Posterior vena cava (tissue), 2 donors: ENCODE measurements at regions not wholly inside any gene's neighbourhood (a gene's known extent, or its start where the extent isn't known, plus 50 kb on each side); places are given as distances from the start of the nearest gene placed in this dataset.
"Not testable (repeated sequence)": the region's sequence is repeated elsewhere in the genome, so short reads cannot be mapped to it uniquely, and the experiment has no call there.

Experiments used
- DNase-seq: peaks from one replicate; pipeline ENCODE4 v3.0.0-alpha.2; 2020; ENCODE audit warnings: low spot score
- intact Hi-C, 2 donors: fragments of 100-400 bp; cut with DNase I; formaldehyde crosslinking; loops; one replicate each; pipeline versions ENCODE4 v1.14.1 to v1.14.2; 2022 to 2023
- donor health status: DM: yes; HTN: yes; CAD: no.
- donor health status: DM: yes; HTN: yes; CAD: no.

DNA sequence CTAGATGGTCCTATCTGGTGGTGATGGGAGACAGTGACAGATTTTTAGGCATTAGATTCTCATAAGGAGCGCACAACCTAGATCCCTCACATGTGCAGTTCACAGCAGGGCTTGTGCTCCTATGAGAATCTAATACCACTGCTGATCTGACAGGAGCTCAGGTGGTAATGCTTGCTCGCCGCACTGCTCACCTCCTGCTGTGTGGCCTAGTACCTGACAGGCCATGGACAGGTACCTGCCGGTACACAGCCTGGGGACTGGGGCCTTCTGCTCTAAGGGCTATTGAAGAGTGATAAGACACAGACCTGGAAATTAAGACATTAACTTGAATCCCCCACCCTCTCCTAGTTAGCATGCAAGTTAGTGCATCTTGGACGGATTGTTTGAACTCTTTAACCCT lies 64.4 kb downstream of the KLRB1 start:
- DNase-seq, intact Hi-C loops: not testable (repeated sequence)

DNA sequence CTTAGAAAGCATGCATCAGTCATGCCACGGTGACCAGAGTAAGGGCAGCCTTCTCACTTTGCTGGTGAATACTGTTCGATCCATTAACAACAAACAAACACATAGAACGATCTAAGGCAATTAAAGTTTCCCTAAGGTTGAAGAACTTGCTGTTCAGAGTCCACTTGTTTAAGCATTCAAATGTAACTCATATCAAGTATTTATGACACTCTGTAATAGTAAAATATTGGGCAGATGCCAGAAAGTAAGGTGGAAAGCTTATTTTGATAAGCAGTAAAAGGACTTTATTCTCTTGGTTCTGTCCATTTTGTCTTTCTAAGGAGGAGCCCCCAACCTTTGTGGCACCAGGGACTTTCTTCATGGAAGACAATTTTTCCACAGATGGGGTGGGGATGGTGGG lies 64.9 kb downstream of the KLRB1 start:
- DNase-seq, intact Hi-C loops: not testable (repeated sequence)

DNA sequence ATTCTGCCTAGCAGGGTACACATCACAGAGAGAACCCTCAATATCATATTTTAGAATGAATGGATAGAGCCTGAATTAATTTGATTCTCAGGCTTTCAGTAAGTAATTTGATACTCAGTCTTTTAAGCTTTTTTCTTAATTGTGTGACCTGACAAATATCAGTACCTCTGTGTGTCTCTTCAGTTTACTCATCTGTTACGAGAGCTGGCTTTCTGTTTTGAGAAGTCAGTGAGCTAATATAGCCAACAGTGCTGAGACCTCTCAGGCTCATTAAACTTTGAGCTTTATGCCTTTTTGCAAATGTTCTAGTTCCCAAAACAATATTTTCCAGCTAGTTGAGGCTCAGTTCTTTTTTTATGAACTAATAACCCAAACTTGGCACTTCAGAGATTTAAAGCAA lies 91.8 kb downstream of the KLRB1 start:
- intact Hi-C loops, DNase-seq: not testable (repeated sequence)

DNA sequence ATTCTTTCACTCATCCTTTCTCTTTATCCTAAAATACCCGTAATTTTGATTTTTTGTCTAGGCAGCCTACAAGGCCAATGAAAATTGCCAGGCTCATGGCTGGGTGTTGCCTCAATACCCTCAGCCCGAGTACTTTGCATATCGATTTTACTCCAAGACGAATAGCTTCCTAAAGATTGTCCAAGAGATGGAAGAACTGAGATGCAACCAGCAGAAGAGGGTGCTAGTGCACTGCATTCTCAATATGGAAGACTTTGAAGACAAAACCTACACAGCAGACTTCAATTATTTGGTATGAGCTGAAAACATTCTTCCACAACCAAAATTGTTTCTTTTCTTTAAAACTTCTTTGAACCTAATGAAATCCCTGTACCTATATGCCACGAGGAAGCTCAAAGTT lies 95.0 kb downstream of the KLRB1 start:
- intact Hi-C loops, DNase-seq: not testable (repeated sequence)

DNA sequence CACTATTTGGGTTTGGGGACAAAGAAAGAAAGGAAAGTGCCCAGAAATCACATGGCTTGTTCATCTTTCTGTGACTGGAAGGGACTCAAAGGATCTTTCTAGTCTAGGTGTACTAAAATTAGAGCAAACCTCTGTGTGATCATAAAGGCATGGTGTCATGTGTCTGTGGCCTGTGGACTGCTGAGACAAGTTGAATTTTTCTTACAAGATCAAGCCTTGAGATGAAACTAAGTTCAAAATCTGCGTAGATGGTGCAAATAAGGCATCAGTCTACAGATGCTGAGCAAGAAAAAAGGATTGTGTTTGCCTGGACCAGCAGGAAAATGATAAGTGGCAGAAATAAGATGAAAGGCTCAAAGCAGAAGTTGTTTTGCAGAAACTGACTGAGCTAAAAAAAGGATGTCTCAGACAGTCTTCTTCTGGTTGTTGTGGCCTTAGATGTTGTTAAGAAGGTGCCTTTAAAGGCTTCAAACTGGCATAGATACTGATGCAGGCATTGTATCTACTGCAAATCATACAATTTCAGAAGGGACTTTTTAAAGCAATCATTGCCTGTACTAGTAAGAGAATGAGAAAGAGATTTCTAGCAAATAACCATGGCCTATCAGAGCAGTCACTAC lies 97.2 kb downstream of the KLRB1 start:
- intact Hi-C loops = not testable (repeated sequence)

DNA sequence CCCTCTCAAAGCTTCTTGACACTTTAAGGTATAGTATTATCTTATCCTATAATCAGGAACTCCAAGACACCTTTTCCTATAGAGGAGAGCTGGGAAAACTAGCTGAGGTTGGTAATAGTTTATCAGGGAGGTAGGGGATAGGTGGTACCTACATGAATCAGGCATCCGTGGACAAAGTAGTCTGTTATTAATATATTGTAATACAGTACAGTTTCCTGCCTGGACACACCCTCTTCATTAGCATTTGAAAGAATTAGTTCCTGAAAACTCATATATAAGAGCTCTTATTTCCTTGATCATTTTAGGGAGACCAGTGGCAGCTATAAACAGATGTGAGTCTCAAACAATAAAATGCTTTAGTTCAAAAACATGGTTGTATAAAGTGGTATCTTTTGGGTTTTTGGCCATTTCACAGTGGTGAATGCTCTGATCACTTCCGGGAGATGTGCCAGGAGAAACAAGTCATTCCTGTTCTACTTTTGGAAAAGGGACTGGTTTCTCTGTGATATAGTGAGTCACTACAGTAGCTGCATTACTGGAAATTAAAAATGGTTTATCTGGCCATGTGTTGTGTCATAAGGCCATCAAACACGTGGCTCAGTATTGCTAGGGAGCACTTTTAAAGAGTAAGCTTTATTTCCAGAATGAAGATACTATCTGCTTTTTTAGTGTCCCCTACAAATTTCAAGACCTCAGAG lies 98.1 kb downstream of the KLRB1 start:
- intact Hi-C loops = no loop called here
- DNase-seq = no peak

More for the DNA sequence above, 97.2 kb downstream of the KLRB1 start:
- DNase-seq = not testable (repeated sequence)

DNA sequence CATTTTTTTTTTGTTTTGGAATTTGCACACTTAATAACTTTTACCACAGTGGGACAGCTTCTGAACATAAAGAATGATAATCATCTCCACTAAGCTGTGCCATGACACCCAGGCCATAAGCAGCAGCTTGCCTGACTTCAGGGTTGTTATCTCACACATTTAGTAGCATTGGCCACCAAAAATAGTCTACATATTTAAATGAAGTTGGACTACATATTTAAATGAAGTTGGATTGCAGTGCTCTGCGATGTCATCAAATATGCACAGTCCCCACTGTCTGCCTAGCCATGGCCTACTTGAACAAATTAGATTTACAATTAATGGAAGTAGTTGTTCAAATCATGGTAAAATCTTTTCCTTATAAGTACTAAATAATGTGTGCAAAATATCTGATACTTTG lies 101.0 kb downstream of the KLRB1 start:
- DNase-seq = no peak
- intact Hi-C loops = no loop called here

DNA sequence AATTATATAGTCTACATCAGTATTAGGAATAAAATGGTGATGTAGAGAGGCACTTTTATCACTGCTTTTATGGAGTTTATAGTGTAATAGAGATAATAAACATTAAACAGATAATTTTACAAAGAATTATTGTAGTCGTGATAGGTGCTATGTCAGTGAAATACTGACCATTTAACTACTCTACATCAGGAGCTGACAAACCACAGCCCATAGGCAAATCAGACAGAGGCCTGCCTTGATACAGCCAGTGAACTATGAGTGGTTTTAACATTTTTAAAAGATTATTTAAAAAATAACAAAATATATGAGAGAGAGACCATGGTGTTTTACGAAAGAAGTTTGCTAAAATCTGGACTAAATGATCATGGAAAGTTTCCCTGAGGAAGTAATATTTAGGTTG lies 104.3 kb downstream of the KLRB1 start:
- DNase-seq, intact Hi-C loops: not testable (repeated sequence)

DNA sequence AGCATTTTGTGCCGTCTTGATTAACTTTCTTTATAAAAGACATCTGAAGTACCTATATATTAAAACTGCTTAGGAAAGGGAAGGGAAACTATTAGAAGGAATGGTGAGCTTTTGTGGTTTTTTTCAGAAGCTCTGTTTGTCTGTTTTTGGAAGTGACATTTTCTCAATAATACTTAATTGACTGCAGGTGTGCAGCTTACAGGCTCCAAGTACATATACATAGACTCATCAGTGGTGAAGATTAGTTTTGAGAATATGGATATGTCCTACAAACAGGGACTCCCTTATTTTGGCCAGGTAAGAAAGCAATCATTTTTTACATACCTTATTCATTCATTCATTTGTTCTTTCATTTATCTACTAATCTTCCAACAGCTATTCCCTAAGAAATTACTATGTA lies 104.9 kb downstream of the KLRB1 start:
- DNase-seq, intact Hi-C loops: not testable (repeated sequence)

DNA sequence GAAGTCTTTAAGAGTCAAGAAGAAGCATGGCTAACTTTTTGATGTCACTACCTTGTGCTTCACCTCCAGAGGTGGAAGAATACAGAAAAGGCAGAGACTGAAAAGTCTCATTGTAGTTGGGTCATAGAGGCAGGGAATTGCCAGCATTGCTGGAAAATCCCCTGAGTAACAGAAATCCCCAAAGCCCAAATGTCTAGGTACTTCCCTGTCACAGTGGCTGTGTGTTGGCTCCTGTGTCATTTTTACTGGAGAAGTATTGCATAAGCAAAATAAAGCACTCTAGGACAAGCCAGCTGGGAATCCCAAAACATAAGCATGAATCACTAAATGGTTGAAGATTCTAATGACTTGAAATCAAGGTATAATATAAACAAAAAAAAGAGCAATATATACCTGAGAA lies 114.4 kb downstream of the KLRB1 start:
- DNase-seq, intact Hi-C loops: not testable (repeated sequence)

DNA sequence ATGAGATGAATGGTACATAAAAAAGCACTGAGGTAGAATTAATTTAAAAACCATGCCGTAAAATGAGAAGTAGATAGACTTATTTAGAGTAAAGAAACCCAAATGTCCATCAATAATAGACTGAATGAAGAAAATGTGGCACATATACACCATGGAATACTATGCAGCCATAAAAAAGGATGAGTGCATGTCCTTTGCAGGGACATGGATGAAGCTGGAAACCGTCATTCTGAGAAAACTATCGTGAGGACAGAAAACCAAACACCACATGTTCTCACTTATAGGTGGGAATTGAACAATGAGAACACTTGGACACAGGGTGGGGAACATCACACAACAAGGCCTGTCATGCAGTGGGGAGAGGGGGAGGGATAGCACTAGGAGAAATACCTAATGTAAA lies 126.4 kb downstream of the KLRB1 start:
- intact Hi-C loops, DNase-seq: not testable (repeated sequence)

DNA sequence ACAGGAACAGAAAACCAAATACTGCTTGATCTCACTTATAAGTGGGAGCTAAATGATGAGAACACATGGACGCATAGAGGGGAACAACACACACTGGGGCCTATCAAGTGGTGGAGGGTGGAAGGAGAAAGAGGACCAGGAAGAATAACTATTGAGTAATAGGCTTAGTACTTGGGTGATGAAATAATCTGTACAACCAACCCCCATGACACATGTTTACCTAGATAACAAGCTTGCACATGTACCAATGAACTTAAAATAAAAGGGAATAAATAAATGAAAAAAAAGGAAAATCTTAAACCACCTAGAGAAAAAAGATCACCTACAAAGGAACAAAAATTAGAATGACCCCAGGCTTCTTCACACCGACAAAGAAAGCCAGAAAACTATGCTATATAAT lies 133.5 kb downstream of the KLRB1 start:
- intact Hi-C loops = not testable (repeated sequence)

DNA sequence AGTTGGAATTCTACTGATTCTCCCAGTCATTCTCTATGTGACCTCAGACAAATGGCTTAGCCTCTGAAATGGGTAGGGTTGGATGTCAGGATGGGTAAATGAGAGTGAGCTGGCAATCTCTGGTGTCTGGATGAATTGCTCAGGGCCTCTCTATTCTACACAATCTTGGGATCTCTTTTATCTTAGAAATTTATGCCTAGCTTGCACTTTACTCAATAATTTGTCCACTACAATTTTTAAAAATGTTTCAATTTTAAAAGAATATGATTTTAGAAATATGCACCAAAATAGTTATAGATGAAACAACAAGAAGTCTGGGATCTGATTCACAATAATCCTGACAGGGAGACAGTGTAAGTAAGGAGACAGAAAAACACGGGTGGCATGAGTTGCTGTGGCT lies 134.1 kb downstream of the KLRB1 start:
- intact Hi-C loops, DNase-seq: not testable (repeated sequence)

More for the DNA sequence above, 133.5 kb downstream of the KLRB1 start:
- not testable (repeated sequence) for DNase-seq

DNA sequence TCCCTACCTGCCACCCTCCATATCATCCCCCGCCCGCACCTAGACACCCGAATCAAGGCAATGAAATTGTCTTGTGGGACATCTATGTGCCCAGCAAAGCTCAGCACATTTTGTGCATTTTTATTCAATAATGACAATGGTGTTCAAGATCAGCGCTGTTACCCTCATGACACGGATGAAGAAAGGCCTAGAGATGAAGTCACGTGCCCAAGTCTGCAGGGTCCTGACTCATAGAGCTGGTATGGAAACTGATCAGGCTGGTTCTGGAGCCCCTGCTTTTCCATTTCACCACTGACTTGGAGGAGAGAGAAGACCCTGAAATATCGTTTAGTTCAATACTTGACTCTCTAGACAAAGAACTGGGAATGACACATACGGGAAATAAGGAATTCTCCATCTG lies 136.2 kb downstream of the KLRB1 start:
- intact Hi-C loops, DNase-seq: not testable (repeated sequence)

DNA sequence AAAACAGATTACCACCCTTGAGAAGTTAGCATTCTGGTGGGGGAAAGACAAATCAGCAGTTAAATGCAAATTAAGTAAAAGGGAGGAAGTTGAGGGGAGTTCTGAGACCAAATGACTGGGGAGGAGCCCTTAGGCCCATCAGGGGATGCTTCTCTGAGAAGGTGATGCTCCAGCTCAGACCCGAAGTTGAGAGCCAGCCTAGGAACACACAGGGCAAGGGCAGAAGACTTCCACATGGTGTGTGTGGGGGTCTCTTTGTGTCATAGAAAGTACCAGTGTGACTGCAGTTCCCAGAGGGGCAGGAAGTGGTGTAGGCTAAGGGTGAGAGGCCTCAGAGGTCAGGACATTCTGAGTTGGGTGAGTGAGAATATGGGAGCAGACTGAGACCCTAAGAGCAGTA lies 137.3 kb downstream of the KLRB1 start:
- intact Hi-C loops, DNase-seq: not testable (repeated sequence)

DNA sequence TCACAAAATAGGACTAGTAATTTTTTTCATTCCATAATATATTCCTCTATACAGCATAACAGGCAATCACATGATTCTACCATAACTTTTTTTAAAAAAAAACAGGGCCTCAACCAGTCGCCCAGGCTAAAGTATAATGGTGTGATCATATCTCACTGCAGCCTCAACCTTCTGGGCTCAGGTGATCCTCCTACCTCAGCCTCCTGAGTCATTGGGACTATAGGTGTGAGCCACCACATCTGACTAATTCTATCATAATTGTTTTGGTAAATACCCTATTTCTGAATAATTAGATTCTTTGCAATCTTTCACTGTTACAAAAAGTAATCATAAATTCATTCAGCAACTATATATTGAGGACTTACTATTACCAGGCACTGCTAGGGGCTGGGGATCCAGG lies 137.8 kb downstream of the KLRB1 start:
- intact Hi-C loops, DNase-seq: not testable (repeated sequence)

DNA sequence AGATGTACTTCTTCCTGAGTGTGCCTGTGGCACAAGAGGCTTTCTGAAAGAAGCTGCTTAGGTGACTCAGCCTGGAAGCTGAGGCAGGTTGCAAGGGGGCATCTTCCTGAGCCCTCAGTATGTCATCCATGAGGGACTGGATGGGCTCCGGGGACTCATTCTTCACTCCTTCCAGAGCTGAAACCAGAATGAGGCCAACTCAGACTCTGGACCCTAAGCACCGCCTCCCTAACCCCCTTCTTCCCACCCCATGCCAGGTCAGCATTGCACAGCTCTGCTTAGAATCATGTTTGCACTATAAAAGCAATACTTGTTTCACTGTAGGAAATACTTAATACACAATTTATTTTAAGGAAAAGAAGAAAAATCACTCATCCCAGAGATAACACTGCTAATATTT lies 138.3 kb downstream of the KLRB1 start:
- DNase-seq, intact Hi-C loops: not testable (repeated sequence)

DNA sequence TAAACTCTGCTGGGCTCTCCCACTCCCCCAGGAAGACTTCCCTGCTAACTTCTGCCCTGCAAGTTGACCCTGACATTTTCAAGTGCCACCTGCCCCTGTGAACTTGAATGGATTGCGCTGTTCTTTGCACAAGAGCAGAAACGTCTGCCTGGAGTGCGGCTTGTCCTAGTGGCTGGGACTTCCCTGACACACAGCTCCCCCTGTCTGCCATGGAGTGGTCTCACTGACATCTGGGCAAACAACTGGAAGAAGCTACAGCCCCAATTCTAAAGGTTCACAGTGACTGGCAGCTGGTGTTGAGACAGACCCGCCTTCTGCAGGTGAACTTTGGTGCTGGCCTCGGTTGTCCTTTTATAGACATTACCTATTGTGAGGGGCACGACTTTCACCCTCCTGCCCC lies 138.7 kb downstream of the KLRB1 start:
- intact Hi-C loops, DNase-seq: not testable (repeated sequence)

DNA sequence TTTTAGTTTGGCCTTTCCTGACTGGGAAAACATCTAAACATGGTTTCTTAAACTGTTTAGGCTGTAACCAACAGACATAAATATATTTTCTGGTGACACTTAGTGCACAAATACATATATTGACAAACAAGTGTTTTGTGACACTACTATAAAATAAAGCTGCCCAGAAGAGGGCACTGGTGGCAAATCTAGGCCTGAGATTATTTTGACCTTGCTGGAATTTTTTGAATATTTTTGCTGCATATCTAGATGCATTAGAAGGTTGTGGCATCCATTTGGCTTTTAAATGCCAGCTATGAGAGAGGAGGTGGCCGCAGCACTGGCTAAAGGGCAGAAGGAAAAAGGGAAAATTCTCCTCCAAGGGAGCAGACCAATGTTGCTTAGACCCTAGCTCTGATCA lies 139.6 kb downstream of the KLRB1 start:
- DNase-seq, intact Hi-C loops: not testable (repeated sequence)

DNA sequence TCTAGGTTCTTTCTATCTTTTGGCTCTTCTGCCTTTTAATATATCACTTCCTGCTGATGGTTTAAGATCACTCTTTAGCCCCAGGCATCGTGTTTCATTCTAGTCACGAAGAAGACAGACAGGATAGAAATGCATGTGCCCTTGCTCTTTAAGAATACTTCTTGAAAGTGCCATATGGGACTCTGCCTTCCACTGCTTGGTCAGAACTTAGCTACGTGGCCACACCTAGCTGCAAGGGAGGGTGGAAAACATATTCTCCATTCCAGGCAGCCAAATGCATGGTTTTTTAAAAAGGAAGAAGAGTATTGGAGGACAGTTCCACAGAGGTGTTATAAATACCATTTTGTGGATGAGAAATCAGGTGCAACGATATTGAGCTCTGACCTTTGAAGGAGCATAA lies 143.3 kb downstream of the KLRB1 start:
- intact Hi-C loops = no loop called here
- no peak for DNase-seq

DNA sequence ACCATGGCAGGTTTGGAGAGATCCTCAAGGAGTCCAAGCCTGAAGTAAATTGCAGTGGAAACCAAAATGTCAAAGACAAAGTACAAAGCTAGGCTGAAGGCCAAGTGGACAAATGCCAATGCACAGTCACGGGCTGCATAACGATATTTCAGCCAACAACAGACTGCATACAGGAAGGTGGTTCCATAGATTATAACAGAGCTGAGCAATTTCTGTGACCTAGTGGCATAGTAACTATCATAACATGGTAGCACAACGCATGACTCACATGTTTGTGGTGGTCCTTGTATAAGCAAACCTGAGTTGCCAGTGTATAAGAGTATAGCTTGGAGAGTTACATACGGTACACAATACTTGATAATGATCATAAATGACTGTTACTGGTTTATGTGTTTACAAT lies 152.2 kb downstream of the KLRB1 start:
- intact Hi-C loops, DNase-seq: not testable (repeated sequence)
